Daoy (cell line): ENCODE measurements at regions not wholly inside any gene's neighbourhood (a gene's known extent, or its start where the extent isn't known, plus 50 kb on each side); places are given as distances from the start of the nearest gene placed in this dataset.
"Not testable (repeated sequence)": the region's sequence is repeated elsewhere in the genome, so short reads cannot be mapped to it uniquely, and the experiment has no call there.

Source experiments
- DNase-seq: peaks from one replicate; pipeline ENCODE4 v3.0.0-alpha.2; 2015; ENCODE audit warnings: low read depth

GRCh38 chr10:83750604-83751003 lies 388.7 kb upstream of the GHITM start:
- DNase-seq: no peak

- DNase-seq: no peak
Measured at GRCh38 chr10:83753490-83753889, 385.8 kb upstream of the GHITM start.

GRCh38 chr10:83754857-83755256 lies 384.5 kb upstream of the GHITM start:
- no peak for DNase-seq

- DNase-seq: no peak
Measured at GRCh38 chr10:83760142-83760541, 379.2 kb upstream of the GHITM start.

GRCh38 chr10:83764666-83765065 lies 374.6 kb upstream of the GHITM start:
- DNase-seq: no peak

- no peak for DNase-seq
Measured at GRCh38 chr10:83765731-83766130, 373.6 kb upstream of the GHITM start.

- no peak for DNase-seq
Measured at GRCh38 chr10:83769281-83769820, 370.0 kb upstream of the GHITM start.

GRCh38 chr10:83786701-83787100 lies 352.6 kb upstream of the GHITM start:
- not testable (repeated sequence) for DNase-seq

- DNase-seq: no peak
Measured at GRCh38 chr10:83801983-83802382, 337.3 kb upstream of the GHITM start.

GRCh38 chr10:83806717-83807116 lies 332.6 kb upstream of the GHITM start:
- DNase-seq: no peak

- DNase-seq: no peak
Measured at GRCh38 chr10:83809001-83809400, 330.3 kb upstream of the GHITM start.

- no peak for DNase-seq
Measured at GRCh38 chr10:83816942-83817341, 322.4 kb upstream of the GHITM start.

- DNase-seq: no peak
Measured at GRCh38 chr10:83817797-83818196, 321.5 kb upstream of the GHITM start.

- no peak for DNase-seq
Measured at GRCh38 chr10:83819609-83820008, 319.7 kb upstream of the GHITM start.

- no peak for DNase-seq
Measured at GRCh38 chr10:83820033-83820432, 319.3 kb upstream of the GHITM start.

- DNase-seq: no peak
Measured at GRCh38 chr10:83824099-83824498, 315.2 kb upstream of the GHITM start.

- no peak for DNase-seq
Measured at GRCh38 chr10:83834096-83834495, 305.2 kb upstream of the GHITM start.

- DNase-seq: no peak
Measured at GRCh38 chr10:83835945-83836745, 303.2 kb upstream of the GHITM start.

GRCh38 chr10:83848677-83849076 lies 290.6 kb upstream of the GHITM start:
- DNase-seq: no peak

GRCh38 chr10:83849150-83849549 lies 290.2 kb upstream of the GHITM start:
- no peak for DNase-seq

GRCh38 chr10:83852146-83852545 lies 287.2 kb upstream of the GHITM start:
- DNase-seq: no peak

- no peak for DNase-seq
Measured at GRCh38 chr10:83862723-83863122, 276.6 kb upstream of the GHITM start.

GRCh38 chr10:83863283-83863966 lies 275.9 kb upstream of the GHITM start:
- DNase-seq: no peak
